Lung (tissue), 11 donors: ENCODE measurements at regions not wholly inside any gene's neighbourhood (a gene's known extent, or its start where the extent isn't known, plus 50 kb on each side); places are given as distances from the start of the nearest gene placed in this dataset.
"Not testable (repeated sequence)": the region's sequence is repeated elsewhere in the genome, so short reads cannot be mapped to it uniquely, and the experiment has no call there.

ENCODE experiments used
- ATAC-seq: fragments of 200-7000 bp; cut with Tn5 transposase; one replicate; pipeline ENCODE4 v1.9.1; 2020; ENCODE audit warnings: moderate number of reproducible peaks; ENCODE audit not compliant: insufficient read depth, low FRiP score
- DNase-seq, 3 donors: peaks; one replicate each; pipeline ENCODE4 v3.0.0-alpha.2; 2013 to 2017
- H3K27ac ChIP-seq, 2 donors: one replicate each; pipeline ENCODE4 v1.5.1; 2013; ENCODE audit warnings: mild to moderate bottlenecking in 2 of 2, moderate library complexity in 2 of 2, control low read depth in 1 of 2, inconsistent platforms in 1 of 2, low read depth in 1 of 2, low read length in 1 of 2
- H3K27me3 ChIP-seq, 3 donors: one replicate each; pipeline ENCODE4 v1.5.1; 2013; ENCODE audit warnings: low read length in 2 of 3; ENCODE audit not compliant: control insufficient read depth in 3 of 3, insufficient read depth in 3 of 3
- H3K36me3 ChIP-seq, 4 donors: one replicate each; pipeline ENCODE4 v1.5.1; 2013; ENCODE audit warnings: low read length in 4 of 4, mild to moderate bottlenecking in 1 of 4, moderate library complexity in 1 of 4; ENCODE audit not compliant: control insufficient read depth in 4 of 4, insufficient read depth in 4 of 4
- H3K4me1 ChIP-seq, 5 donors: one replicate each; pipeline ENCODE4 v1.5.1; 2013; ENCODE audit warnings: low read length in 5 of 5, mild to moderate bottlenecking in 2 of 5, moderate library complexity in 1 of 5; ENCODE audit not compliant: control insufficient read depth in 5 of 5, insufficient read depth in 5 of 5
- H3K4me3 ChIP-seq: one replicate; pipeline ENCODE4 v1.5.1; 2013; ENCODE audit warnings: mild to moderate bottlenecking, control low read depth, moderate library complexity
- H3K9ac ChIP-seq, 2 donors: one replicate each; pipeline ENCODE4 v1.5.1; 2013; ENCODE audit warnings: low read length in 2 of 2, control low read depth in 1 of 2; ENCODE audit not compliant: insufficient read depth in 1 of 2
- H3K9me3 ChIP-seq, 4 donors: one replicate each; pipeline ENCODE4 v1.5.1; 2013; ENCODE audit warnings: low read length in 3 of 4, mild to moderate bottlenecking in 1 of 4, moderate library complexity in 1 of 4; ENCODE audit not compliant: control insufficient read depth in 4 of 4, insufficient read depth in 3 of 4
- WGBS, 2 donors: extraction: QIAGEN DNeasy Blood & Tissue Kit; methylation state at CpG; one replicate each; pipeline ENCODE4 v1.1.7; 2013; 5-methylcytosine and 5-hydroxymethylcytosine counted together
- TF ChIP-seq, protein P1 (sequence below): IDR thresholded peaks from 2 replicates; pipeline ENCODE4 v1.5.1; 2012; ENCODE audit warnings: mild to moderate bottlenecking; ENCODE audit errors: control extremely low read depth, extremely low read depth
- donor health status: control.
- donor health status: control.
- donor health status: Bipolar disorder and iron deficiency.
- donor health status: healthy.
- donor health status: DM: yes; HTN: yes; CAD: no.

DNA sequence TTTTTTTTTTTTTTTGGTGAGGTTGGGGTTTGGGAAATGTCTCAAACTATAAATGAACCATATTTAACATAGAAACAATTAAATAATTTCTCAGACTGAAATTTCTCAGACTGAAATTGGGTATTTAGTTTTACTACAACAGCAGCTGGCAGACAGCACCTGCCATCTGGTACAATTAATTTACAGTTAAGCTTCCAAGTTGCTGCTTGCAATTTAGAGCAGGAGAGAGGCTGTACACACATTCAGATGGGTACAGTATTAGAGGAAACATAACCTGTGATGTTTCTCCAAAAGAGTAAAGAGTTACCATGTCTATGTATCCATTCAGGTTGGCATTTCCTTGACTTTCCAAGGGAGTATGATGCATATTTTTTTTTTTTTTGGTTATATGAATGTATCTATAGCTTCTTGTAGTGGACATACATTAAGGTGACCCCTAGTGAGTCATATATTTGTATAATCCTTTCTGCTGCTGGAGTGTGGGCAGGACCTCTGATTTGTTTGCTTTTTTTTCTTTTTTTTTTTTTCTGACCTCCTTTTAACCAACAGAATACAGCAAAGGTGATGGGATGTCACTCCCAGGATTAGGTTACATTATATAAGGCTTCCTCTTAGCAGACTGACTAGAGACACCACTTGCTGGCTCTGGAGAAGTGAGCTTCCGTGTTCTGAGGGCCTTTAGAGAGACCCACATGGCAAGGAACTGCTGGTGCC is 201.7 kb downstream of the PTH2R start:
- Histone ChIP-seq H3K9ac (no peak overlapping the region), H3K27me3 (no peaks in the 10 kb centered on the region), H3K4me1 (no peaks in the 10 kb centered on the region), H3K4me3 (no peak overlapping the region), H3K9me3 (peaks cover 0 to 3% (median 0%) of the 10 kb centered on the region in 4 donors), H3K27ac (no peak overlapping the region), H3K36me3 (no peaks in the 10 kb centered on the region)
- TF ChIP-seq, protein P1, sequence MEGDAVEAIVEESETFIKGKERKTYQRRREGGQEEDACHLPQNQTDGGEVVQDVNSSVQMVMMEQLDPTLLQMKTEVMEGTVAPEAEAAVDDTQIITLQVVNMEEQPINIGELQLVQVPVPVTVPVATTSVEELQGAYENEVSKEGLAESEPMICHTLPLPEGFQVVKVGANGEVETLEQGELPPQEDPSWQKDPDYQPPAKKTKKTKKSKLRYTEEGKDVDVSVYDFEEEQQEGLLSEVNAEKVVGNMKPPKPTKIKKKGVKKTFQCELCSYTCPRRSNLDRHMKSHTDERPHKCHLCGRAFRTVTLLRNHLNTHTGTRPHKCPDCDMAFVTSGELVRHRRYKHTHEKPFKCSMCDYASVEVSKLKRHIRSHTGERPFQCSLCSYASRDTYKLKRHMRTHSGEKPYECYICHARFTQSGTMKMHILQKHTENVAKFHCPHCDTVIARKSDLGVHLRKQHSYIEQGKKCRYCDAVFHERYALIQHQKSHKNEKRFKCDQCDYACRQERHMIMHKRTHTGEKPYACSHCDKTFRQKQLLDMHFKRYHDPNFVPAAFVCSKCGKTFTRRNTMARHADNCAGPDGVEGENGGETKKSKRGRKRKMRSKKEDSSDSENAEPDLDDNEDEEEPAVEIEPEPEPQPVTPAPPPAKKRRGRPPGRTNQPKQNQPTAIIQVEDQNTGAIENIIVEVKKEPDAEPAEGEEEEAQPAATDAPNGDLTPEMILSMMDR, result no peak
- WGBS, 2 donors, result 56 to 74% methylated on average over 1 of the region's 1 CpG
- DNase-seq, result no peak
- ATAC-seq, result no peak

- Histone ChIP-seq H3K27me3 (no peaks in the 10 kb centered on the region), H3K4me3 (no peak overlapping the region), H3K27ac (no peak overlapping the region), H3K9me3 (peaks cover 0 to 3% (median 0%) of the 10 kb centered on the region in 4 donors), H3K36me3 (no peaks in the 10 kb centered on the region), H3K4me1 (no peaks in the 10 kb centered on the region), H3K9ac (no peak overlapping the region)
- ATAC-seq (no peak), DNase-seq (no peak)
- TF ChIP-seq, protein P1, result no peak
- WGBS, 2 donors, result 70 to 79% methylated on average over 2 of the region's 2 CpGs
Measured at GRCh38 chr2:208609166-208609804, 202.7 kb downstream of the PTH2R start.

GRCh38 chr2:208615675-208616074 is 209.1 kb downstream of the PTH2R start:
- not testable (repeated sequence) for H3K9ac ChIP-seq, H3K9me3 ChIP-seq, H3K4me3 ChIP-seq, H3K4me1 ChIP-seq, ATAC-seq, DNase-seq, H3K36me3 ChIP-seq, H3K27ac ChIP-seq, H3K27me3 ChIP-seq
- 70 to 92% methylated on average over 1 of the region's 1 CpG for WGBS, 2 donors

DNA sequence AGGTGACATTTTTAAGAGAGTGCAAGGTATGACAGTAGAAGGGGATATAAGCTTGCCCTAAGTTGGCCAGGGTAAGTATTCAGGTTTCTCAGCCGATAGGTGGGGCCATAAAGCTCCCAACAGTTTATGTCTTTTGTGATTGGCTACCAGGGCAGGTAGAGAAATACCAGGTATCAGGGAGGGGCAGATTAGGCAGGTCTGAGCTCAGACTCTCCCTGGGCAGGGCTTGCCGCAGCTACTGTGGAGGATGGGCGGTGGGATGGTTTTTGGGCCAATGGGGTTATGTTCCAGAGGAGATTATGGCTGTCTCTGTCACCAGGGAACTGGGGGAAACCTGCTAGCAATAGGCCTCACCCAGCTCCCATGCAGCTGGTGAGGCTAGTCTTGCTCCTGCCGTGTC is 211.6 kb downstream of the PTH2R start:
- no peak overlapping the region for H3K9ac ChIP-seq
- no peaks in the 10 kb centered on the region for H3K9me3 ChIP-seq
- DNase-seq, result no peak
- TF ChIP-seq, protein P1, result no peak
- no peak for ATAC-seq
- peaks cover 0 to 7% (median 0%) of the 10 kb centered on the region in 5 donors for H3K4me1 ChIP-seq
- H3K27me3 ChIP-seq, result no peaks in the 10 kb centered on the region
- 86 to 94% methylated on average over 4 of the region's 4 CpGs for WGBS, 2 donors
- no peaks in the 10 kb centered on the region for H3K36me3 ChIP-seq
- H3K4me3 ChIP-seq, result no peak overlapping the region
- no peak overlapping the region for H3K27ac ChIP-seq
